22Rv1 (cell line): ENCODE measurements at regions not wholly inside any gene's neighbourhood (a gene's known extent, or its start where the extent isn't known, plus 50 kb on each side); places are given as distances from the start of the nearest gene placed in this dataset.
"Not testable (repeated sequence)": the region's sequence is repeated elsewhere in the genome, so short reads cannot be mapped to it uniquely, and the experiment has no call there.

ENCODE experiments used
- H3K27ac ChIP-seq: fragments of 450-650 bp; 2 replicates; pipeline ENCODE4 v1.5.1; 2017
- ZFX ChIP-seq: fragments of 450-650 bp; IDR thresholded peaks from 2 replicates; pipeline ENCODE4 v1.6.1; 2017; ENCODE audit warnings: antibody characterized with exemption, borderline replicate concordance
- TF ChIP-seq, protein P1 (sequence below): fragments of 450-650 bp; IDR thresholded peaks from 2 replicates; pipeline ENCODE4 v1.5.1; 2017; ENCODE audit warnings: mild to moderate bottlenecking

DNA sequence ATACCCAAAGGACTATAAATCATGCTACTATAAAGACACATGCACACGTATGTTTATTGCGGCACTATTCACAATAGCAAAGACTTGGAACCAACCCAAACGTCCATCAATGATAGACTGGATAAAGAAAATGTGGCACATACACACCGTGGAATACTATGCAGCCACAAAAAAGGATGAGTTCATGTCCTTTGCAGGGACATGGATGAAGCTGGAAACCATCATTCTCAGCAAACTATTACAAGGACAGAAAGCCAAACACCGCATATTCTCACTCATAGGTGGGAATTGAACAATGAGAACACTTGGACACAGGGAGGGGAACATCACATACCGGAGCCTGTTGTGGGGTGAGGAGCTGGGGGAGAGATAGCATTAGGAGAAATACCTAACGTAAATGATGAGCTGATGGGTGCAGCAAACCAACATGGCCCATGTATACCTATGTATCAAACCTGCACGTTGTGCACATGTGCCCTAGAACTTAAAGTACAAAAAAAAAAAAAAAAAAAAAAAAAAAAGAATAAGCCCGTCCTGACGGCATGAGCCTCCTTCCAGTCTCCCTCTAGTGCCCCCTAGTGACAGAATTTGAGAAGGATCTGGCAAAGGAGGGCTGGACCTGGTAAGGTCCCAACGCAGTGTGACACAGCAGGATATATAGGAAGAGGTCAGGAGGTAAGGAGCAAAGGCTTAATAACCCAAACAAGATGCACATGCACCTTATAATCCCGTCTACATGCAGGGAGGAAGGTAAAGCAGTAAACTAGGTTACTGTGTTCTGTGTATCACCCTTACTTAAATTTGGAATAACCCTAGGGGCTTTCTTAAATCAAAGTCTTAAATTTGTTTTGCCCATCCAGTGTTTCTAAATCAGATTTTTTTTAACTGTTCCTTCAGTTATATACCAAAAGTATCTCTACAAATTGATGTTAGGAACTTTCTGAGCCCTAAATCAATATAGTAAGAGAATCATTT, 214.8 kb downstream of the UNC5CL start:
- not testable (repeated sequence) for H3K27ac ChIP-seq
- TF ChIP-seq, protein P1, sequence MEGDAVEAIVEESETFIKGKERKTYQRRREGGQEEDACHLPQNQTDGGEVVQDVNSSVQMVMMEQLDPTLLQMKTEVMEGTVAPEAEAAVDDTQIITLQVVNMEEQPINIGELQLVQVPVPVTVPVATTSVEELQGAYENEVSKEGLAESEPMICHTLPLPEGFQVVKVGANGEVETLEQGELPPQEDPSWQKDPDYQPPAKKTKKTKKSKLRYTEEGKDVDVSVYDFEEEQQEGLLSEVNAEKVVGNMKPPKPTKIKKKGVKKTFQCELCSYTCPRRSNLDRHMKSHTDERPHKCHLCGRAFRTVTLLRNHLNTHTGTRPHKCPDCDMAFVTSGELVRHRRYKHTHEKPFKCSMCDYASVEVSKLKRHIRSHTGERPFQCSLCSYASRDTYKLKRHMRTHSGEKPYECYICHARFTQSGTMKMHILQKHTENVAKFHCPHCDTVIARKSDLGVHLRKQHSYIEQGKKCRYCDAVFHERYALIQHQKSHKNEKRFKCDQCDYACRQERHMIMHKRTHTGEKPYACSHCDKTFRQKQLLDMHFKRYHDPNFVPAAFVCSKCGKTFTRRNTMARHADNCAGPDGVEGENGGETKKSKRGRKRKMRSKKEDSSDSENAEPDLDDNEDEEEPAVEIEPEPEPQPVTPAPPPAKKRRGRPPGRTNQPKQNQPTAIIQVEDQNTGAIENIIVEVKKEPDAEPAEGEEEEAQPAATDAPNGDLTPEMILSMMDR, result peak; percentile 87

DNA sequence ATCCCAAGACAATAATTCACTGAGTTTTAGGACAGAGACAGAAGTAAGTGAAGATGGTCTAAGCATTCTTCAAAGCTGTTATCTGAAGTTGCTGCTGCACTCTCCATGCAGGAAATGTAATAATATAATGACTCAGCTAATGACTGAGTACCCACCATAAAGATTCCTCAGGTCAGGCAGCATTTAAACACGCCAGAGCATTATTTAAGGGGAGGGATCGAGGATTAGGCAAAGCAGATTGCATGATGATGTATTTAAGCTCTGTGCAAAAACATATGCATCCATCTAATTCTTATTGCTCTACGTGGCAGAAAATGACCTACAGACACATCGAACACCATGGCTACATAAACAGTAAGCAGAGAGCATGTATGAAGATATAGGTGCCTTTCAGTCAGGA, 216.4 kb downstream of the UNC5CL start:
- TF ChIP-seq, protein P1, result no peak
- no peak for TF ChIP-seq ZFX
- H3K27ac ChIP-seq, result no peak overlapping the region

DNA sequence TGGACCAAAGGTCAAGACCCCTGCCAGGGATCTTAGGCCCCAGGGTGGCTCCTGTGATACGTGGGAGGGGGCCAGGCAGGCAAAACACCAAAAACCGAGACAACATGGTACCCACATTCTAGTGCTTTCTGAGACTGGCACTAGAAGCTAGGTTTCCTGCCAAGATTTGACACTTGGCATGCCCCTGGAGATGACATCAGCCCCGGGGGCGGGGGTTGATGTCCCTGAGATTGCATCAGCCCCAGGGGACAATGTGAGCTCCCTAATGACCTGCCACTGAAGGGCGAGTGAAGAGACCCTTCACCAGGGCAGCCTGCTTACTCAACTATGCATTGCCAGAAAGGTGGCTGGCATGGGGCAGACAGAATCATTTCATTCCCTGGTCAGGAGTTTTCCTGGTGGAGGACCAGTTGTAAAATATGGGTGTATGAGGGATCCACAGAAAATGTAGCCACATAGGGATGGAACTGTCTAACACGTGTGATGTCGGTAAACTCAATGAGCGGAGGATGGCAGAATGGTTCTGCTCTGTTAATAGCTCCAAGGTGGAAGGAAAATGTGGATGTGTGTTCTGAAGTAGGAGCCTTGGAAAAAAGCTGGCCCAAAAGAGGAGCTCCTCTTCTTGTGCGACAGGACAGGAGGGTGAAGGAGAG, 219.7 kb downstream of the UNC5CL start:
- H3K27ac ChIP-seq, result no peak overlapping the region
- no peak for TF ChIP-seq ZFX
- TF ChIP-seq, protein P1, result no peak

DNA sequence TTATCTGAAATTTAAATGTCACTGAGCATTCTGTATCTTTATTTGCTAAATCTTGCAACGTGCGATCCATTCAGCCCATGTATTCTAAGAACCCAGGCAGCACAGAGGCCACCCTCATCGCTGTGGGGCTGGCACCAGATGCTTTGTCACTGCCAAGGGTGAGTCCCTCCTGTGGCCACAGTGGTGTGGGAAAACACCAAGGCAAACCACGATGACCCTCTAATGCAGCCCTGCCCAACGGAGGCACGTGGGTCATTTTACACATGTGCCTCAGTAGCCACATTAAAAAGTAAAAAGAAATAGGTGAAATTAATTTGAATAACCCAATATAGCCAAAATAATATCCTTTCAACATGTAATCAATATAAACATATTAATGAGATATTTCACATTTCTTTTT, 221.7 kb downstream of the UNC5CL start:
- TF ChIP-seq, protein P1, result no peak
- TF ChIP-seq ZFX, result no peak

DNA sequence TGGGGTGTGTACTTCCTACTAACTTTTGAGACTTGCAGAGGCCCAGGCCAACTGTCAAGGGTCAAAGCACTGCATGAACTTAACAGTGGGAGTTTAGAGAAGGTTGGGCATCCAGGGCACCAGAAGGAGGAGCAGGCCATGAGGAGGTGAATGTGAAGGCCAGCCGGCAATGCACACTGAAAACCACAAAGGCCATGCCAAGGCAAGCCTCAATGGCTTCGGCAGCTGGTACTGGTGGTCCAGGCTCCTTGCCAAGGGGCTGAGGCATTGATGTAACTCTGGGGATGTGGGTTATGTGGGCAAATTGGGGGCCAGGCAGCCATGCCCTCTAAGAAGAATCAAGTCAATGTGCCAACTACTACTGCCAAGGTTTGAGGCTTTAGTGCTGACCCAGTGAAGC, 222.4 kb downstream of the UNC5CL start:
- H3K27ac ChIP-seq, result no peak overlapping the region
- TF ChIP-seq, protein P1, result no peak

More for the DNA sequence above, 221.7 kb downstream of the UNC5CL start:
- H3K27ac ChIP-seq, result no peak overlapping the region

DNA sequence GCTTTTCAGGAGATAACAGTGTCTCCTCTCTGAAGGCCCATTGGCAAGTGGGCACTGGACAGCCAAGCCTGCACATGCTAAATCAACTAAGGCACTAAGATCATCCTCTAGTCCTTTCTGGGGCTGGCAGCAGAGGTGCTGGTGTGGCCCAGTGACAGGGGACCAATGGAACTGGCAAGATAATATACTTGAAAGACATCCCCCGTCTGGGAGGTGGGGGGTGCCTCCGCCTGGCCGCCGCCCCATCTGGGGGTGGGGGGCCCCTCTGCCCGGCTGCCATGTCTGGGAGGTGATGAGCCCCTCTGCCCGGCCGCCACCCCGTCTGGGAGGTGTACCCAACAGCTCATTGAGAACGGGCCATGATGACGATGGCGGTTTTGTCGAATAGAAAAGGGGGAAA, 223.3 kb downstream of the UNC5CL start:
- no peak overlapping the region for H3K27ac ChIP-seq

More for the DNA sequence above, 223.3 kb downstream of the UNC5CL start:
- no peak for TF ChIP-seq ZFX
- TF ChIP-seq, protein P1, result no peak
